Right atrium auricular region (tissue), 2 donors: ENCODE measurements at regions not wholly inside any gene's neighbourhood (a gene's known extent, or its start where the extent isn't known, plus 50 kb on each side); places are given as distances from the start of the nearest gene placed in this dataset.

Experiments
- DNase-seq: peaks from one replicate; pipeline ENCODE4 v3.0.0-alpha.2; 2019; ENCODE audit warnings: low spot score
- H3K27ac ChIP-seq, 2 donors: fragments of 200-600 bp; sonication (generic); 1 replicate in 1 of 2; 2 replicates in 1 of 2; pipeline ENCODE4 v1.5.1; 2016 to 2019
- H3K27me3 ChIP-seq, 2 donors: fragments of 200-600 bp; sonication (generic); one replicate each; pipeline versions ENCODE4 v1.5.1 to v1.6.0; 2017 to 2019
- H3K36me3 ChIP-seq: fragments of 200-600 bp; sonication (generic); one replicate; pipeline ENCODE4 v1.5.1; 2016
- H3K4me1 ChIP-seq, 2 donors: fragments of 200-600 bp; sonication (generic); one replicate each; pipeline versions ENCODE4 v1.5.1 to v1.6.0; 2017 to 2019
- H3K4me3 ChIP-seq, 2 donors: fragments of 200-600 bp; sonication (generic); 1 replicate in 1 of 2; 2 replicates in 1 of 2; pipeline ENCODE4 v1.5.1; 2017 to 2019; ENCODE audit warnings: mild to moderate bottlenecking in 1 of 2, moderate library complexity in 1 of 2
- H3K9me3 ChIP-seq, 2 donors: fragments of 200-600 bp; sonication (generic); one replicate each; pipeline ENCODE4 v1.5.1; 2019
- CTCF ChIP-seq, 2 donors: fragments of 200-600 bp; sonication (generic); IDR thresholded peaks; one replicate each; pipeline ENCODE4 v1.5.1; 2019; ENCODE audit warnings: antibody characterized with exemption in 2 of 2

DNA sequence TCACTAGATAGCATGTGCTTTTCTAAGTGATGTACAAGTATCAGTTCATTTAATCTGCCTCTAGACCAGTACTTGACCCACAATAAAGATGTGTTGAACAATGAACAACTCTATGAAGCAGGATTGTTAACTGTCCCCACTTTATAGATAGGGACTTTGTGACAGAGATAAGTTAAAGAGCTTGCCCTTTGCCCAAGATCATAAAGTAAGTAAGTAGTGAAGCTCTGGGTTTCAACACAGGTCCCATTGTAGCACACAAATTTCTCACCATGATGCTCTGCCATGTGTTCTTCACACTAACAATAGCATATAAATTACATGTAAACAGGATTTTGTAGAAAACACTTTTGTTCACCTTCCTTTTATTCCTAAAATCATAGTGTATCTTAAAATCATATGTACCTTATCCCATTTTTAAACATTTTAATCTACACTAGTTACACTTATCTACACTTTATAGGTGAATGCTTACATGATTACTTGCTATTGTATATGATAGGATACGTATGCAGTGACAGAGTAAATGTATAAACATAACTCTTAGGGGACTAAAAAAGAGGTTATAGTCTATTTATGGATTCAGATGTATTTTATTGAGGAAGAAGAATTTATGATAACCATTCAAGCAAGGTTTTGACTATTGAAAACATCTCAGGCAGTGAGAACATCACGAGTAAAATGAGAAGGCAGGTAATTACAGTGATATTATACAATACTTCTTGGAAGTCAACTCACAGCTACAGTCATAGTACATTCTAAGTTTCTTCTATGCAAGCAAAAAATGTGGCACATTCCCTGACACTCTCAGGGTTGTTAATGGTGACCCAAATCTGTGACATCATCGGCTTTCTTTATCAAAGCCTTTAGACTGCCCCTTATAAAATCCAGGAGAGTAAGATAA, 2275.1 kb downstream of the PCDH7 start:
- Histone ChIP-seq H3K27me3 (no peaks in the 10 kb centered on the region), H3K9me3 (no peaks in the 10 kb centered on the region), H3K27ac (no peak overlapping the region), H3K36me3 (no peaks in the 10 kb centered on the region), H3K4me3 (no peak overlapping the region), H3K4me1 (no peaks in the 10 kb centered on the region)
- TF ChIP-seq CTCF (IDR thresholded peaks at IDR 0.05): no peak
- no peak for DNase-seq

DNA sequence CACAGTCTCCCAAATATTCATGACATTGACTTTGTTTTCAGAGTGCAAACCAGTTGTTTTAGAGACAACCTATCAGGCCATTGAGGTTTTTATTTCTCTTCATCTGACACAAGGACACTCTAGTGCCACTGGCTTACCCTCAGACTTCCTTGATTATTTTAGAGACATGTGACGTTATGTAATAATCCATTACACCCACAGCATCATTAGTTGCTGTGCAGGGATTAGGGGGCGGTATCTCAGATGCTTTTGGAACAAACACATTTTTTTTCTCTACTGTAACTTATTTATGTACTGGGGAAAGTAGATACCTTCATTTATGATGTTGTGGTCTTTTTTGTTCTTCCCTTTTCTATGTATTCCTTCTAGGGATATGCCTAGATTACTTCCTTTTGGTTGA, 2293.1 kb downstream of the PCDH7 start:
- Histone ChIP-seq H3K9me3 (no peaks in the 10 kb centered on the region), H3K4me1 (no peaks in the 10 kb centered on the region), H3K4me3 (no peak overlapping the region), H3K36me3 (no peaks in the 10 kb centered on the region), H3K27me3 (no peaks in the 10 kb centered on the region), H3K27ac (no peak overlapping the region)
- TF ChIP-seq CTCF (IDR thresholded peaks at IDR 0.05): no peak
- no peak for DNase-seq

- Histone ChIP-seq H3K4me3 (no peak overlapping the region), H3K9me3 (no peaks in the 10 kb centered on the region), H3K4me1 (no peaks in the 10 kb centered on the region), H3K27me3 (no peaks in the 10 kb centered on the region), H3K27ac (no peak overlapping the region), H3K36me3 (no peaks in the 10 kb centered on the region)
- no peak for DNase-seq
- TF ChIP-seq CTCF (IDR thresholded peaks at IDR 0.05): no peak
These were observed 2305.1 kb downstream of the PCDH7 start for GRCh38 chr4:33025236-33025635.

- no peak for DNase-seq
- H3K4me1 ChIP-seq: no peaks in the 10 kb centered on the region
- no peaks in the 10 kb centered on the region for H3K36me3 ChIP-seq
- no peaks in the 10 kb centered on the region for H3K27me3 ChIP-seq
- H3K4me3 ChIP-seq: no peak overlapping the region
- no peak for TF ChIP-seq CTCF (IDR thresholded peaks at IDR 0.05)
- no peak overlapping the region for H3K27ac ChIP-seq
- H3K9me3 ChIP-seq: no peaks in the 10 kb centered on the region
These were observed 2309.8 kb downstream of the PCDH7 start for GRCh38 chr4:33029976-33030375.

- Histone ChIP-seq H3K27ac (no peak overlapping the region), H3K36me3 (no peaks in the 10 kb centered on the region), H3K4me1 (no peaks in the 10 kb centered on the region), H3K9me3 (no peaks in the 10 kb centered on the region), H3K27me3 (no peaks in the 10 kb centered on the region), H3K4me3 (no peak overlapping the region)
- DNase-seq: no peak
- TF ChIP-seq CTCF (IDR thresholded peaks at IDR 0.05): no peak
These were observed 2311.2 kb downstream of the PCDH7 start for GRCh38 chr4:33031328-33031727.

DNA sequence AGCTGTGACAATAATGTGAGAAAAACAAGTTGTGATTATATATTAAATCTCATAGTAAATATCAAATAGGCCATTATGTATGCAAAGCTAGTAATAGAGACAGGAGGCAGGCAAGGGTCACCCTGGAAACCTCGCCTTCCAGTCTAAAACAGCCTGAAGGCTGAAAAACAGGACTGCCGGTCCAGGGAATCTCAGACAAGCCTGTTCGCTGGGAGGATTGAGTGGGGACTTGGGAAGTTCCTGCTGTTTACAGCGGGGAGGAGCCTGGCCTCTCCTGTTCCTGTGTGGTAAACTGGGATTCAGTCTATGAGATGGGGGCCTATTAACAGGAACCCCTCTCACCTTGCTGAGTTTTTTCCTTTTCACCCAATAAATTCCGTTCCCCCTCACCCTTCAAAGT, 2317.3 kb downstream of the PCDH7 start:
- no peak overlapping the region for H3K27ac ChIP-seq
- H3K4me3 ChIP-seq: no peak overlapping the region
- H3K27me3 ChIP-seq: no peaks in the 10 kb centered on the region
- no peak for TF ChIP-seq CTCF (IDR thresholded peaks at IDR 0.05)
- H3K9me3 ChIP-seq: no peaks in the 10 kb centered on the region
- no peaks in the 10 kb centered on the region for H3K4me1 ChIP-seq
- no peak for DNase-seq
- H3K36me3 ChIP-seq: no peaks in the 10 kb centered on the region
